ENCODE measurements at regions not wholly inside any gene's neighbourhood (a gene's known extent, or its start where the extent isn't known, plus 50 kb on each side); places are given as distances from the start of the nearest gene placed in this dataset.
A peak's percentile ranks its signal among the peaks of the same experiment; 100 is the strongest.

GRCh38 chr13:40061466-40062450 is 406.3 kb downstream of the COG6 start:
- no peak overlapping the region for H3K27ac ChIP-seq

GRCh38 chr13:40063278-40063698 is 407.8 kb downstream of the COG6 start:
- H3K4me3 ChIP-seq, result no peak overlapping the region
- H3K9me3 ChIP-seq, result no peaks in the 10 kb centered on the region
- no peaks in the 10 kb centered on the region for H3K4me1 ChIP-seq
- no peak for DNase-seq
- TF ChIP-seq POLR2A (IDR thresholded peaks at IDR 0.05), result no peak
- no peak for TF ChIP-seq CTCF (IDR thresholded peaks at IDR 0.05)
- H3K36me3 ChIP-seq, result no peaks in the 10 kb centered on the region
- H3K27me3 ChIP-seq, result no peaks in the 10 kb centered on the region
- H3K27ac ChIP-seq, result no peak overlapping the region

More at GRCh38 chr13:40061466-40062450, 406.3 kb downstream of the COG6 start:
- H3K4me1 ChIP-seq, result no peaks in the 10 kb centered on the region
- no peak for TF ChIP-seq POLR2A (IDR thresholded peaks at IDR 0.05)
- TF ChIP-seq CTCF (IDR thresholded peaks at IDR 0.05), result no peak
- no peak overlapping the region for H3K4me3 ChIP-seq
- no peaks in the 10 kb centered on the region for H3K36me3 ChIP-seq
- H3K27me3 ChIP-seq, result no peaks in the 10 kb centered on the region
- DNase-seq, result no peak
- no peaks in the 10 kb centered on the region for H3K9me3 ChIP-seq

- Histone ChIP-seq H3K36me3 (no peaks in the 10 kb centered on the region), H3K9me3 (no peaks in the 10 kb centered on the region), H3K27ac (no peak overlapping the region), H3K27me3 (no peaks in the 10 kb centered on the region), H3K4me1 (no peaks in the 10 kb centered on the region), H3K4me3 (no peak overlapping the region)
- DNase-seq, result no peak
- TF ChIP-seq CTCF (IDR thresholded peaks at IDR 0.05) (no peak), POLR2A (IDR thresholded peaks at IDR 0.05) (no peak)
Observed at GRCh38 chr13:40063703-40064102, 408.2 kb downstream of the COG6 start.

GRCh38 chr13:40064154-40065097 is 409.0 kb downstream of the COG6 start:
- no peaks in the 10 kb centered on the region for H3K27me3 ChIP-seq
- H3K4me1 ChIP-seq, result peaks cover 0 to 5% (median 0%) of the 10 kb centered on the region in 4 donors
- TF ChIP-seq POLR2A (IDR thresholded peaks at IDR 0.05) (no peak), CTCF (IDR thresholded peaks at IDR 0.05) (no peak)
- no peak for DNase-seq
- H3K9me3 ChIP-seq, result no peaks in the 10 kb centered on the region
- H3K36me3 ChIP-seq, result no peaks in the 10 kb centered on the region
- H3K27ac ChIP-seq, result no peak overlapping the region
- no peak overlapping the region for H3K4me3 ChIP-seq

- H3K36me3 ChIP-seq, result no peaks in the 10 kb centered on the region
- H3K9me3 ChIP-seq, result no peaks in the 10 kb centered on the region
- peak; percentile 74 to 90 (median 74) for DNase-seq
- peaks cover 0 to 6% (median 0%) of the 10 kb centered on the region in 4 donors for H3K4me1 ChIP-seq
- TF ChIP-seq POLR2A (IDR thresholded peaks at IDR 0.05) (no peak), CTCF (IDR thresholded peaks at IDR 0.05) (peak; percentile 72 to 85 (median 82))
- H3K27me3 ChIP-seq, result no peaks in the 10 kb centered on the region
- H3K27ac ChIP-seq, result no peak overlapping the region
- no peak overlapping the region for H3K4me3 ChIP-seq
Observed at GRCh38 chr13:40069173-40070044, 413.9 kb downstream of the COG6 start.

Data from Peyer's patch (tissue), 4 donors.